GM12878 (cell line): ENCODE measurements at regions not wholly inside any gene's neighbourhood (a gene's known extent, or its start where the extent isn't known, plus 50 kb on each side); places are given as distances from the start of the nearest gene placed in this dataset.

Source experiments
- ATAC-seq: fragments of 200-7000 bp; cut with Tn5 transposase; 3 replicates; pipeline ENCODE4 v1.9.1; 2020; ENCODE audit warnings: mild to moderate bottlenecking, moderate library complexity
- BruUV-seq: library from RNA; stranded (reverse); fragments of 400-500 nt; replicated peaks from 2 replicates; lab custom pipeline; 2021; lab: Mats Ljungman, UMichigan
- CTCF ChIA-PET: fragments of 300-600 bp; sonication (Branson Sonifier 250); formaldehyde crosslinking; extraction: SDS; loops from one replicate; lab custom pipeline; 2021; ENCODE audit warnings: inconsistent platforms; lab: Yijun Ruan, JAX
- POLR2A ChIA-PET: fragments of 350-600 bp; formaldehyde crosslinking; extraction: SDS; loops from one replicate; lab custom pipeline; 2021; ENCODE audit warnings: inconsistent platforms; lab: Charles Lee
- RAD21 ChIA-PET: fragments of 300-600 bp; sonication (Branson Sonifier 250); formaldehyde crosslinking; loops from one replicate; lab custom pipeline; 2023; ENCODE audit warnings: antibody characterized with exemption; ENCODE audit not compliant: unreplicated experiment; lab: Charles Lee
- SMC1A ChIA-PET: fragments of 300-600 bp; sonication (Branson Sonifier 250); formaldehyde crosslinking; loops from one replicate; lab custom pipeline; 2023; ENCODE audit not compliant: unreplicated experiment, uncharacterized antibody; lab: Charles Lee
- DNase-seq: peaks from one replicate; pipeline ENCODE4 v3.0.0-alpha.2; 2011; ENCODE audit warnings: low read depth, low spot score
- FAIRE-seq: peaks from 3 replicates; lab custom pipeline; 2011; peaks lifted over from hg19 to GRCh38; lab: Jason Lieb, UNC
- H2AFZ ChIP-seq: 2 replicates; pipeline ENCODE4 v1.6.0; 2011; ENCODE audit warnings: low read depth, low read length, control low read depth; ENCODE audit not compliant: control insufficient read depth
- H3K27ac ChIP-seq: 2 replicates; pipeline ENCODE4 v1.5.1; 2011; ENCODE audit warnings: control low read depth; ENCODE audit not compliant: control insufficient read depth, insufficient read depth
- H3K27me3 ChIP-seq, 2 experiments: replicated peaks in 1 of 2; 2 replicates each; pipeline versions ENCODE4 v1.6.0 to v1.6.1; 2011; ENCODE audit warnings: low read length in 1 of 2; ENCODE audit not compliant: control insufficient read depth in 2 of 2, insufficient read depth in 2 of 2
- H3K36me3 ChIP-seq, 2 experiments: 2 replicates each; pipeline ENCODE4 v1.5.1; 2011; ENCODE audit warnings: low read length in 1 of 2; ENCODE audit not compliant: control insufficient read depth in 2 of 2, insufficient read depth in 2 of 2
- H3K4me1 ChIP-seq: 2 replicates; pipeline ENCODE4 v1.6.1; 2011; ENCODE audit warnings: mild to moderate bottlenecking, low read length, moderate library complexity, mixed read lengths; ENCODE audit not compliant: control insufficient read depth, insufficient read depth
- H3K4me2 ChIP-seq: 2 replicates; pipeline ENCODE4 v1.6.0; 2011; ENCODE audit warnings: control low read depth; ENCODE audit not compliant: control insufficient read depth, insufficient read depth
- H3K4me3 ChIP-seq: fragments of 200-600 bp; sonication (generic); 2 replicates; pipeline ENCODE4 v1.5.1; 2016
- H3K79me2 ChIP-seq: 2 replicates; pipeline ENCODE4 v1.6.0; 2011; ENCODE audit warnings: low read length; ENCODE audit not compliant: control insufficient read depth, insufficient read depth
- H3K9ac ChIP-seq: 2 replicates; pipeline ENCODE4 v1.8.0; 2011; ENCODE audit warnings: low read length, control low read depth, mixed read lengths; ENCODE audit not compliant: control insufficient read depth, insufficient read depth
- H3K9me3 ChIP-seq: replicated peaks from 3 replicates; pipeline ENCODE4 v1.5.1; 2011; ENCODE audit warnings: mild to moderate bottlenecking, low read length; ENCODE audit not compliant: control insufficient read depth, insufficient read depth
- H4K20me1 ChIP-seq: 2 replicates; pipeline ENCODE4 v1.6.0; 2011; ENCODE audit not compliant: control insufficient read depth, insufficient read depth
- CHD4 ChIP-seq: fragments of 200-600 bp; sonication (generic); IDR thresholded peaks from 2 replicates; pipeline ENCODE4 v1.6.1; 2016; ENCODE audit warnings: mild to moderate bottlenecking
- ESRRA ChIP-seq: IDR thresholded peaks from 2 replicates; pipeline ENCODE4 v1.6.1; 2012; ENCODE audit warnings: mild to moderate bottlenecking, low read length, improper control_type of control experiment
- FOXM1 ChIP-seq: IDR thresholded peaks from 2 replicates; pipeline ENCODE4 v1.6.1; 2012; ENCODE audit warnings: low read depth, mild to moderate bottlenecking, inconsistent platforms, low read length, moderate library complexity
- GABPA ChIP-seq: IDR thresholded peaks from 2 replicates; pipeline ENCODE4 v1.6.1; 2014; ENCODE audit warnings: antibody characterized with exemption, low read depth, mild to moderate bottlenecking, inconsistent platforms
- HDAC6 ChIP-seq: fragments of 200-600 bp; sonication (generic); IDR thresholded peaks from one replicate; pipeline ENCODE4 v1.8.0; 2017; ENCODE audit warnings: antibody characterized with exemption; ENCODE audit not compliant: unreplicated experiment
- MEF2A ChIP-seq: IDR thresholded peaks from 2 replicates; pipeline ENCODE4 v1.6.1; 2011; ENCODE audit warnings: low read depth, mild to moderate bottlenecking, low read length, moderate library complexity; ENCODE audit not compliant: insufficient read depth
- NBN ChIP-seq: fragments of 450-650 bp; IDR thresholded peaks from 2 replicates; pipeline ENCODE4 v1.6.1; 2016
- PML ChIP-seq: IDR thresholded peaks from 2 replicates; pipeline ENCODE4 v1.6.1; 2012; ENCODE audit warnings: low read length, inconsistent platforms
- POLR2AphosphoS5 ChIP-seq: IDR thresholded peaks from 2 replicates; pipeline ENCODE4 v1.6.1; 2011; ENCODE audit warnings: mild to moderate bottlenecking, low read length, inconsistent platforms
- TCF12 ChIP-seq: IDR thresholded peaks from 2 replicates; pipeline ENCODE4 v1.6.1; 2011; ENCODE audit warnings: low read depth, mild to moderate bottlenecking, low read length
- YY1 ChIP-seq: IDR thresholded peaks from 2 replicates; pipeline ENCODE4 v1.6.1; 2011; ENCODE audit warnings: low read depth, mild to moderate bottlenecking, low read length
- ZNF207 ChIP-seq: fragments of 450-650 bp; IDR thresholded peaks from 2 replicates; pipeline ENCODE4 v1.6.1; 2014; ENCODE audit warnings: antibody characterized with exemption, mild to moderate bottlenecking, borderline replicate concordance
- whole genome bisulfite sequencing: methylation state at CpG from one replicate; pipeline ENCODE4 v1.1.6; 2016; ENCODE audit warnings: low lambda C conversion rate; ENCODE audit not compliant: insufficient replicate concordance, insufficient coverage; ENCODE audit errors: missing lambda C conversion rate; 5-methylcytosine and 5-hydroxymethylcytosine counted together
- in situ Hi-C: fragments of 300-500 bp; cut with MboI; formaldehyde crosslinking; loops from 9 replicates; pipeline ENCODE4 v1.14.3; 2018; ENCODE audit warnings: mixed read lengths
- intact Hi-C: fragments of 100-400 bp; cut with micrococcal nuclease; formaldehyde crosslinking; loops from one replicate; pipeline ENCODE4 v1.14.2; 2022; ENCODE audit not compliant: unreplicated experiment
- TF ChIP-seq, protein P1 (sequence below): fragments of 450-650 bp; IDR thresholded peaks from 2 replicates; pipeline ENCODE4 v1.6.1; 2017; ENCODE audit warnings: mild to moderate bottlenecking, low read depth, inconsistent platforms; ENCODE audit not compliant: poor library complexity, severe bottlenecking
- TF ChIP-seq, protein P2 (sequence below): fragments of 450-650 bp; formaldehyde crosslinking; IDR thresholded peaks from 2 replicates; pipeline ENCODE4 v1.4.0; 2020; ENCODE audit warnings: mild to moderate bottlenecking, moderate library complexity
- TF ChIP-seq, protein P3 (sequence below): fragments of 450-650 bp; formaldehyde crosslinking; IDR thresholded peaks from 2 replicates; pipeline ENCODE4 v1.4.0; 2022; ENCODE audit warnings: mild to moderate bottlenecking, moderate library complexity

DNA sequence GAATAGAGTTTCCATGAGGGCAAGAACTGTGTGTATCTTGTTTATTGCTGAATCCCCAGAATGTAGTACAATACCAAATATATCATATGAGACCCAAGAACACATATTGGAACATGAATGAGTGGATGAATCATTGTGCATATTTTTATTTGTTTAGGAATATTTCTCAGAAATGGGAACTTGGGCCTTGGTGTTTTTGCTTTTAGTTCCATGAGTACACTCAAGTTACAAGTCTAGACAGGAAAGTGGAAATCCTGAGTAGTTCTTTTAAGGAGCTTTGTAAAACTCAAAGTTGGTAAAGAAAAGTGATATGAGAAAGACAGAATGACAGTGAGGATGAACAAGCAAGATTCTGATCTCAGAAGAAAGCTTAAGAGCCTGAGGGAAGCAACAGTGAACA lies 647.0 kb downstream of the EFNA5 start (continued):
- TF ChIP-seq, protein P1, sequence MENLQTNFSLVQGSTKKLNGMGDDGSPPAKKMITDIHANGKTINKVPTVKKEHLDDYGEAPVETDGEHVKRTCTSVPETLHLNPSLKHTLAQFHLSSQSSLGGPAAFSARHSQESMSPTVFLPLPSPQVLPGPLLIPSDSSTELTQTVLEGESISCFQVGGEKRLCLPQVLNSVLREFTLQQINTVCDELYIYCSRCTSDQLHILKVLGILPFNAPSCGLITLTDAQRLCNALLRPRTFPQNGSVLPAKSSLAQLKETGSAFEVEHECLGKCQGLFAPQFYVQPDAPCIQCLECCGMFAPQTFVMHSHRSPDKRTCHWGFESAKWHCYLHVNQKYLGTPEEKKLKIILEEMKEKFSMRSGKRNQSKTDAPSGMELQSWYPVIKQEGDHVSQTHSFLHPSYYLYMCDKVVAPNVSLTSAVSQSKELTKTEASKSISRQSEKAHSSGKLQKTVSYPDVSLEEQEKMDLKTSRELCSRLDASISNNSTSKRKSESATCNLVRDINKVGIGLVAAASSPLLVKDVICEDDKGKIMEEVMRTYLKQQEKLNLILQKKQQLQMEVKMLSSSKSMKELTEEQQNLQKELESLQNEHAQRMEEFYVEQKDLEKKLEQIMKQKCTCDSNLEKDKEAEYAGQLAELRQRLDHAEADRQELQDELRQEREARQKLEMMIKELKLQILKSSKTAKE = no peak
- TF ChIP-seq, all 136 proteins: peak for 0

- H3K4me1 ChIP-seq = no peaks in the 10 kb centered on the region
- intact Hi-C loops (no loop called here), in situ Hi-C loops (no loop called here)
- H3K9ac ChIP-seq = no peak overlapping the region
- no peaks in the 10 kb centered on the region for H3K9me3 ChIP-seq
- ATAC-seq (no peak), FAIRE-seq (no peak), DNase-seq (no peak)
- SMC1A ChIA-PET = interaction anchor here (1.2 kb wide), 1 partner anchor 11 kb away, joined by 3 read pairs; no protein-coding TSS in a partner anchor
- no peak overlapping the region for H3K4me3 ChIP-seq
- BruUV-seq = no TSS peak
- RAD21 ChIA-PET = no interaction called here
- H3K27ac ChIP-seq = no peak overlapping the region
- no peaks in the 10 kb centered on the region for H3K36me3 ChIP-seq
- no peaks in the 10 kb centered on the region for H3K27me3 ChIP-seq
- POLR2A ChIA-PET = no interaction called here
- no peak overlapping the region for H2AFZ ChIP-seq
- no peaks in the 10 kb centered on the region for H4K20me1 ChIP-seq
- H3K4me2 ChIP-seq = no peak overlapping the region
- 14% methylated on average over 2 of the region's 2 CpGs for WGBS
- CTCF ChIA-PET = no interaction called here
- no peaks in the 10 kb centered on the region for H3K79me2 ChIP-seq
- TF ChIP-seq PML (no peak), FOXM1 (no peak), YY1 (no peak), ESRRA (no peak), TCF12 (no peak), POLR2AphosphoS5 (no peak), MEF2A (no peak), HDAC6 (no peak), GABPA (no peak), NBN (no peak), ZNF207 (no peak), CHD4 (no peak)
- TF ChIP-seq, protein P2, sequence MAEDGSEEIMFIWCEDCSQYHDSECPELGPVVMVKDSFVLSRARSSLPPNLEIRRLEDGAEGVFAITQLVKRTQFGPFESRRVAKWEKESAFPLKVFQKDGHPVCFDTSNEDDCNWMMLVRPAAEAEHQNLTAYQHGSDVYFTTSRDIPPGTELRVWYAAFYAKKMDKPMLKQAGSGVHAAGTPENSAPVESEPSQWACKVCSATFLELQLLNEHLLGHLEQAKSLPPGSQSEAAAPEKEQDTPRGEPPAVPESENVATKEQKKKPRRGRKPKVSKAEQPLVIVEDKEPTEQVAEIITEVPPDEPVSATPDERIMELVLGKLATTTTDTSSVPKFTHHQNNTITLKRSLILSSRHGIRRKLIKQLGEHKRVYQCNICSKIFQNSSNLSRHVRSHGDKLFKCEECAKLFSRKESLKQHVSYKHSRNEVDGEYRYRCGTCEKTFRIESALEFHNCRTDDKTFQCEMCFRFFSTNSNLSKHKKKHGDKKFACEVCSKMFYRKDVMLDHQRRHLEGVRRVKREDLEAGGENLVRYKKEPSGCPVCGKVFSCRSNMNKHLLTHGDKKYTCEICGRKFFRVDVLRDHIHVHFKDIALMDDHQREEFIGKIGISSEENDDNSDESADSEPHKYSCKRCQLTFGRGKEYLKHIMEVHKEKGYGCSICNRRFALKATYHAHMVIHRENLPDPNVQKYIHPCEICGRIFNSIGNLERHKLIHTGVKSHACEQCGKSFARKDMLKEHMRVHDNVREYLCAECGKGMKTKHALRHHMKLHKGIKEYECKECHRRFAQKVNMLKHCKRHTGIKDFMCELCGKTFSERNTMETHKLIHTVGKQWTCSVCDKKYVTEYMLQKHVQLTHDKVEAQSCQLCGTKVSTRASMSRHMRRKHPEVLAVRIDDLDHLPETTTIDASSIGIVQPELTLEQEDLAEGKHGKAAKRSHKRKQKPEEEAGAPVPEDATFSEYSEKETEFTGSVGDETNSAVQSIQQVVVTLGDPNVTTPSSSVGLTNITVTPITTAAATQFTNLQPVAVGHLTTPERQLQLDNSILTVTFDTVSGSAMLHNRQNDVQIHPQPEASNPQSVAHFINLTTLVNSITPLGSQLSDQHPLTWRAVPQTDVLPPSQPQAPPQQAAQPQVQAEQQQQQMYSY (CRISPR knock-in tag) = no peak
- TF ChIP-seq, protein P3, sequence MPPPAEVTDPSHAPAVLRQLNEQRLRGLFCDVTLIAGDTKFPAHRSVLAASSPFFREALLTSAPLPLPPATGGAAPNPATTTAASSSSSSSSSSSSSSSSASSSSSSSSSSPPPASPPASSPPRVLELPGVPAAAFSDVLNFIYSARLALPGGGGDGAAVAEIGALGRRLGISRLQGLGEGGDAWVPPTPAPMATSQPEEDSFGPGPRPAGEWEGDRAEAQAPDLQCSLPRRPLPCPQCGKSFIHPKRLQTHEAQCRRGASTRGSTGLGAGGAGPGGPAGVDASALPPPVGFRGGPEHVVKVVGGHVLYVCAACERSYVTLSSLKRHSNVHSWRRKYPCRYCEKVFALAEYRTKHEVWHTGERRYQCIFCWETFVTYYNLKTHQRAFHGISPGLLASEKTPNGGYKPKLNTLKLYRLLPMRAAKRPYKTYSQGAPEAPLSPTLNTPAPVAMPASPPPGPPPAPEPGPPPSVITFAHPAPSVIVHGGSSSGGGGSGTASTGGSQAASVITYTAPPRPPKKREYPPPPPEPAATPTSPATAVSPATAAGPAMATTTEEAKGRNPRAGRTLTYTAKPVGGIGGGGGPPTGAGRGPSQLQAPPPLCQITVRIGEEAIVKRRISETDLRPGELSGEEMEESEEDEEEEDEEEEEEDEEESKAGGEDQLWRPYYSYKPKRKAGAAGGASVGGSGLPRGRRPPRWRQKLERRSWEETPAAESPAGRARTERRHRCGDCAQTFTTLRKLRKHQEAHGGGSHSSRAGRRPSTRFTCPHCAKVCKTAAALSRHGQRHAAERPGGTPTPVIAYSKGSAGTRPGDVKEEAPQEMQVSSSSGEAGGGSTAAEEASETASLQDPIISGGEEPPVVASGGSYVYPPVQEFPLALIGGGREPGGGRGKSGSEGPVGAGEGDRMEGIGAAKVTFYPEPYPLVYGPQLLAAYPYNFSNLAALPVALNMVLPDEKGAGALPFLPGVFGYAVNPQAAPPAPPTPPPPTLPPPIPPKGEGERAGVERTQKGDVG (CRISPR knock-in tag) = no peak
These were observed 649.2 kb downstream of the EFNA5 start for GRCh38 chr5:107021575-107021974.
